Sigmoid colon (tissue), 3 donors: ENCODE measurements at regions not wholly inside any gene's neighbourhood (a gene's known extent, or its start where the extent isn't known, plus 50 kb on each side); places are given as distances from the start of the nearest gene placed in this dataset.

ENCODE experiments used
- CTCF ChIP-seq, 4 experiments: fragments of 450-650 bp in 3 of 4; fragments of 200-600 bp in 1 of 4; IDR thresholded peaks; one replicate each; pipeline ENCODE4 v1.5.1; 2016 to 2019; ENCODE audit warnings: antibody characterized with exemption in 4 of 4, mild to moderate bottlenecking in 3 of 4, moderate library complexity in 2 of 4
- POLR2A ChIP-seq, 2 donors: fragments of 450-650 bp; IDR thresholded peaks; one replicate each; pipeline ENCODE4 v1.6.1; 2016; ENCODE audit warnings: antibody characterized with exemption in 2 of 2, mild to moderate bottlenecking in 2 of 2, moderate library complexity in 2 of 2

GRCh38 chr2:34785206-34785785 is 1186.2 kb upstream of the FAM98A start:
- TF ChIP-seq POLR2A (IDR thresholded peaks at IDR 0.05) = no peak
- no peak for TF ChIP-seq CTCF (IDR thresholded peaks at IDR 0.05)
